HG03521 (cell line): ENCODE measurements at regions not wholly inside any gene's neighbourhood (a gene's known extent, or its start where the extent isn't known, plus 50 kb on each side); places are given as distances from the start of the nearest gene placed in this dataset.
A peak's percentile ranks its signal among the peaks of the same experiment; 100 is the strongest.

ENCODE experiments used
- ATAC-seq: cut with Tn5 transposase; IDR thresholded peaks from one replicate; pipeline ENCODE4 v1.9.1; 2021; ENCODE audit warnings: mild to moderate bottlenecking, moderate library complexity; ENCODE audit not compliant: unreplicated experiment

DNA sequence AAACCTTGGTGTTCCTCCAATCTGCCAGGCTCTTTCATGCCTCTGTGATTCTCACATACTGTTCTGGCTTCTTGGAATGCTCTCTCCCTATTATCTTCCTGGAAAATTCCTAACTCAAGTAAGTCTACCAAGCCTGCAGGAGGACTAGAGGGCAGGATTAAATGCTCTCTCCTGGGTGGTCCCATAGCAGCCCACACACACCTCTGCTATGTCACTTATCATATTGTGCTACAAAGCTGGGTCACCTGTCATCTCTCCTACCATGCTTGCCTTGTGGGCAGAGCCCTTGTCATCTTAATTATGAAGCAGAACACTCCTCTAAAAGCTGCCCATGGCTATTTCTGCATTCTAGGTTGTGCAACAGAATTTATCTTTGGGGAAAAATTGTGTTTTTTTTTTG is 344.5 kb upstream of the NOCT start:
- ATAC-seq, result no peak

DNA sequence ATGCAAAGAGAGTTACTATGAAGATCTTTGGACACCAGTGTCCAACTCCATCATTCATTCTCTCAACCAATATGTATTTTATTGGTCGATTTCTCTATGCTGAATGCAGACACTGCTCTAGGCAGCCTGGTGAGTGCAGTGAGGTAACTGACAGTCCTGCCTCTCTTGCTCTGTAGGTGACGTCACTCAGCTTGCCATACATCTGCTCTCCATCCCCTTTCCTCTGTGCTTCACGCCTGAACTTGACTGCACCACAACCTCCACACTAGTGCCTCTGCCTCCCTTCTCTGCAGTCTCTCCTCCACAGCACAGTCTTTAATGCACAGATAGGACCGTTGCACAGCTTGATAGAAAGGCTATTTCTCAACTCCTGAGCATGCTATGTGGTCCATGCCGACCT is 344.9 kb upstream of the NOCT start:
- no peak for ATAC-seq

DNA sequence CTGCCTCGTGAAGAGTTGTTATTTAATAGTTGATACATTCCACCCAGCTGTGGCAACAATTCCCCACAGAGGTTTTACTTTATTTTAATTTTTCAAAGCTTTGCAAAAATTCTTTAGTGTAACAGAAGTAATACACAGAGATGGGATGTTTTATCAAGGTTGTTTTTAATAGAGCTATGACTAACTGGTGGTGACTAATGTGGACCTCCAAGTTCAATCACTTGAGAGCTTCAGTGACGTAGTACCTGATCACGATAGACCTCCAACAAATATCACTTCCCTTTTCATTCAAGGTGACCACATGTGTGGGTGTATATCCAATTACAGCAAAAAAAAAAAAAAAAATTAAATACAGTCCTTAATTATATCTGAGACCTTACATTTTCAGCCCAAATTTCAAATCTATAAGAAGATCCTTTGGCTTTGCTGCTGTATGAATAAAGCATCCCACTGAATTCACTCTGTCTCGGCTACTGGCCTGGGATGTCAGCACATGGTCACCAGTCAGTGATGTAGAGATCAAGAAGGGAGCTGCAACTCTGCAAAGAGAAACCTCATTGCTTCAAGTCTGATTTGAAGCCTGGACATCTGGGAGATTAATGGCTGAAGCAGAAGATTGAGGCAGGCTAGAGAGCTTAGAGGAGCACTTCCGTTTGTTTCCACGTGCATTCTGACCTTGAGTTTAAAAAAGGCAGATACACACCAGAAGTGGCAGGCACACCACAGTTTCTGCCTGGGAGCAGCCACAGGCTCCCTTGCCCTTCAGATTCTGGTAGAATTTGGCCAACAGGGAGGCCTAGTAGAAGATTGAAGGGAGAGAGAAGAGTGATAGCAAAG is 345.9 kb upstream of the NOCT start:
- peak; percentile 47 for ATAC-seq

DNA sequence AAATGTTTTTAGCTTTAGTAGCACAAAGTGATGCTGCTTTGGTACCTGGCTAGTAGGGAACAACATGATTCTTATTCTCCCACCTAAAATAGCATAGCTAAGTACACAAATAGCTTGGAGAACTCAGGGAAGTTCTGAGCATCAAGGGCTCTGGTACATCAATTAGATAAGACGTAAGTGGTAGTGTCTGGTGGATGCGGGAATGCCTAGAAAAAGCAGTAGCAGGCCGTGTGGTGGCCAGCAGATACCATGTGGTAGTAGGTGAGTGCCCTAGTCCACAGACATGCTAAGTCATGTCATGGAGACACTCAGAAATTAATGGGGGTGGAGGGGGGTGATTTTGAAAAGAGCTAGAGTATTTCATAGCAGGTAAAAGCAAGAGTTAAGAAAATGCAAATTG is 347.3 kb upstream of the NOCT start:
- no peak for ATAC-seq

DNA sequence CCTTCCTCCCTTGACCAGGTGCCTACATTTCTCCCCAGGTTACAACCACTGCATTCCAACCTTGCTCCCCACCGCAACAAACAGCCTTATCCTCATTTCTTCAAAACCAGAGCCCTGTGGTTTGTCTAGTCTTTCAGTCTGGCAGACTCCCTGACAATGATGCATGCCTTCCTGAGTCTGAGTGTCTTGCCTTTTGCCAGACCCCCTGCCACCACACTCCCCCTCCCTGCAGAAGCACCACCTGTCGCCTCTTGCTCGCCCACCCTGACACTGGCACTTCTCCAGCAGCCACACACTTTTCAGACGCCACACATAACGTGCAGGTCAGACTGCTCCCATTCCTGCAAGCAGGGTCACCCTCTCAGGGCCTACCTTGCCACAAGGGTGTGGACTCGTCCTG is 349.2 kb upstream of the NOCT start:
- no peak for ATAC-seq

DNA sequence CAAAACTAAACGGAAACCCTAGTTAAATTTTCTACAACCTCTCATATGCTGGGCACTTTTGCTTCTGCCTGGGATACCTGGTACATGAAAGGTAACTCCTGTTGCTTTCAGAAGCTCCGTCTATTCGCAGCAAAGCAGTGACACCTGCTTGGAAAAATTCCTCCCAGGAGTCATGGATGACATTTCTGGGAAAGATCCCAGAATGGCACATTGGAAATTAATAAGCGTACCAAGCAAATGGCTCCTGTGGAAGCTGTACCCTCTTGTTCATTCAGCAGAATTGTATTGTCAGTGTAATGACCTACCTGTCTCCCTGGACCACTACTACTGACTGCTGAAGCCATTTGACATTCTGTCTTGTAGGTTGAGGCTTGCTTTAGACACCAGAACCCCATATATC is 349.7 kb upstream of the NOCT start:
- ATAC-seq, result no peak

DNA sequence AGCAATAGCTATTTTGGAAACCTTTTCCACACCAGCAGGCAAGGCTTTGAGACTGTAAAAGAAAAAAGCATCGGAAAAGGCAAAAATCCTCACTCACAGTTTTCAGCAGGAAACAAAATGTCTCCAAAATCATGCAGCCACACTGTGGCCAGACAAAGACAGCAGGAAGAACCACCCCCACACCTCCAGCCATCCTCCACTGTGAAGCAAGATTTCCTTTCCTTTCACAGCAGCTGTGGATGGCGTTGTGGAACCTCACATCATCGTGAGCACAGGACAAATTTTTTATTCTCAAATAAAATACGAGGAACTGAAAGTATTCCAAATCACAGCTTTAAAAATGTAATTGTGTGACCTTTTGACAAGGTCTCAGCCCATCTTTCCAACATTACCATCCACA is 351.7 kb upstream of the NOCT start:
- ATAC-seq, result no peak

DNA sequence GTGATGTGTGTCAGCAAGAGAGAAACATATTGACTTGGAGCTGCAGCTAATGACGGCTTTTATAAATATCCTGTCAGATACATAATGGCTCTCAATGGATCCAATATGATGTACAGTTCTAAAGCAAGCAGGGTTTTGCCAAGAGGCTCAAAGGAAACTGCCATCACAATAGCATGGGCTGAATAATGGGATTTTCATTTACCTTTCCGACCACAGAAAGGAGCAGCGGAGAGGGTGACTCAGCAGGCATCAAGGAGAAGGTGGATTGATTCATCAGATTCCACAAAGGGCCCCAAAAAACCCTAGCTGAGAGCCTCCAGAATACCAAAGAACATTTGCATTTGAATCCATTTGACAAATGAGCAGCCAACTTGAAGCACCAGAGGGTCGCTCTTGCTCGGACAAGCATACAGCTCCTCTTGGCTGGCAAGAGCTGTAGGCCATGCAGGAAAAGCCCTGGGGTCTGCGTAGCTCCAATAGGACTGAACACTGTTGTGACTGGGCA is 355.7 kb upstream of the NOCT start:
- no peak for ATAC-seq

DNA sequence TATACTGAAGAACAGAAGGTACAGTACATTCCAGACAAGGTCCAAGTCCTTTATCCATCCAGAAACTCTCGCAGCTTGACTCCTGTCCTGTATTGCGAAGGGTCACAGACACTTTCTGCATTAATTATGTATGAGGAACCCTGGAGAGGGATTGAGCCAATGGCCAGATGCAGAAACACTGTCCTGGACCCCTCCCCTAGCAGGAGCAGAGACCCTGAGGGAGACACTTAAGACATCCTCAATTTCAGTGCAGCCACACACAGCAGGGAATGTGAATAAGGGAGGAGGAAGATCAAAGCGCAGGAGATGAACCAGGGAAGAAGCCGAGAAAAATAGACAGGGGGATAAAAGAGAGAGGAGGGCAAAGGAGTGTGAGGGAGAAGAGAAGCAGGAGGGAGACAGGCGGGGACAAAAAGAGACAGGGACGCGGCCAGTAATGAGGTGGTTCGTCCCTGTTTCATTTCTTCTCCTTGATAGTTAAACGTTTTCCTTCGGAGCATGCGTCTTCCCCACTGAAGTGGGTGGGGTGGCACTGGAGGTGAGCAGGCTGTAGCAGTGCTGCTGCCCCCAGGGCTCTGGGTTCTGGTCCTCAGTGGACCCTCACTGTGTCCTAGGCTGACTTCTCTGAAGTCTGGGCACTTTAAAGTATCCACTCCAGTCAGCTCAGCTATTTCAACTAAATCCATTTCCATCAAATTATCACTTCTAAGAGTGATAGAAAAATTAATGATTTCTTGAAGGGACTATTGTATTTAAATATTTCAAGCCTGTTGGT is 356.4 kb upstream of the NOCT start:
- ATAC-seq, result no peak

DNA sequence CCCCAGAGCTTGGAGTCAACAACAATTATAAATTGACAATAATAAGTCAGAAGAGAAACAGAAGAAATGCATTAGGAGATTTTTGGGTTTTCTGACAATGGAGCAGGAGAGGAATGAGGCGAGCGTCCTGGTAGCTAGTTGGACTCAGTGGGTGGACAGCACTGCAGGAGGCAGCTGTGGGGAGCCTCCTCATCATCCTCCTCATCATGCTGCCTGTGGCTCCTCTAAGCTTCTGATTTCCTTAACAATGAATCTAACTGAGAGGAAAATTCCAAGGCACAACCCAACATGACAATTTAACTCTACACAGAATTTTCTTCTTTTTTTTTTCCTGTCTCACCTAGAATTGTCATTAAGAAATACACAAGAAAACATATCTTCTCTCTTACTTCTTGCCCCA is 357.1 kb upstream of the NOCT start:
- ATAC-seq, result no peak

DNA sequence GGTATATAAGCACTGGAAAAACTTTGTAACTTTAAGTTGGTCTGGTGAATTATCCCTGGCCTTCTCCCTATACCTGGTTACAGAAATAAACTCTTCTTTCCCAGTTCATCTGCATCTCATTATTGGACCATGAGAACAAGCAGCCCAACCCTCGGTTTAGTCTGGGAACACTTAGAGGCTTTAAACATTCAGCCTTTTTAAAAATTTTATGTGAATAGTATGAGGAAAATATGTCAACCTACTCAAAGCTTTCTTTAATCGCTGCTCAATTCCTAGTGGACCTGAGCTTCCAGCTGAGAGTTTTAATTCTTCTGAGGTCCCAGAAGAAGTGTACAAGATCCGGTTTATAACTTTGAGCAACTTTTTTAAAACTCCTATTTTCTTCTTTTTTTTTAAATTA is 358.6 kb upstream of the NOCT start:
- ATAC-seq, result no peak

DNA sequence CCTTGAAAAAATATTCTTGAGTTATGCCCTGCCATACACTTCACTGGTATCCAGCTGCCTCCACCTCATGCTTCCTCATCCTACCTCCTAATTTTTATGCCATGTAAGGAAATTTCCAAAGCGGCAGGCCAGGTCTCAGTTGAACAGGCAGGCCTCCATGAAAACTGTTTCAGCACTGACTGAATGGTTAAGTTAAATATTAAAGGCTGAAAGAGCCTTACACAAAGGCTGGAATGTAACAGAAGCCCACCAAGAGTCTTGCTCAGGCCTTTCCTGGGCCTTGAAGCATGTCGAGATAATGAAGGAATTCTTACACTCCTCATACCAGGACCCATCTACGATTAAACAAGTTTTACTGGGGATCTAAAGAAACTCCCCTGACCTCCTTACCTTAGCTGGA is 359.6 kb upstream of the NOCT start:
- no peak for ATAC-seq

DNA sequence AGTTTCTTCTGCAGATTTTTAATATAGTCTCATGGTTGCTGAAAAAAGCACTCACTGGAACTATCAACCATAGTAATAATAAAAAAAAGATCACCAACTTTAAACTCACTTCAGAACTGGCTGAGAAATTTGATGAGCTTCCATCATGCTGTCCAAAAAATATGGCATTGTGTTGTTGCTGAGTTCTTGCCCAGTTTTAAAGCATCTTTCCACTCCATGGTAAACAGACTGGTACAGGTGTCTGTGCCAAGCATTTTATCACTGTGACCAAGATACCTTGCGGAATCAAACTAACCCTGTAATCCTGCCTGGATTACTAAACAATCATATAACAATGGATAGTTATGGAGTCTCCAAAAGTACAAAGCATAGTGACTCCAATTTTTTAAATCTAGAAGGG is 360.3 kb upstream of the NOCT start:
- no peak for ATAC-seq

DNA sequence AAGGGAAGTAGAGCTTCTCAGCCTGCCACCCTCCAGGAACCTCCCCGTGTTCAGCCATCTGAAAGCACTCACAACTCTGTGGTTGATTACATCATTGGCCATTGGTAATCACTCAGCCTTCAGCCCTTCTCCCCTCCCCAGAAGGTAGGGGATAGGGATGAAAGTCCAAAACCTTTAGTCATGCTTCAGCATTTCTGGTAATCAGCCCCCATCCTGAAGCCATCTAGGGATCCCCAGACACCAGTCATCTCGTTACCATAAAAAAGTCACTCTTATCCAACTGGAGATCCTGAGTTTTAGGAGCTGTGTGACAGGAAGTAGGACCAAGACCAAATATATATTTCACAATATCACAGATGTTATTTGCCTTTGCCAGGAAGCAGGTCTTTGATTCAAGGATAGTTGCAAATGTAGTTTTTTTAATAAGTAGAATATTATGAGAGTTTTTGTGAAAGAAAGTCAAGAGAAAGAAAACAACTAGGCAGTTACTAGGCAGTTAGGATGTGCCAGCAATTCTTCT is 364.6 kb upstream of the NOCT start:
- no peak for ATAC-seq

DNA sequence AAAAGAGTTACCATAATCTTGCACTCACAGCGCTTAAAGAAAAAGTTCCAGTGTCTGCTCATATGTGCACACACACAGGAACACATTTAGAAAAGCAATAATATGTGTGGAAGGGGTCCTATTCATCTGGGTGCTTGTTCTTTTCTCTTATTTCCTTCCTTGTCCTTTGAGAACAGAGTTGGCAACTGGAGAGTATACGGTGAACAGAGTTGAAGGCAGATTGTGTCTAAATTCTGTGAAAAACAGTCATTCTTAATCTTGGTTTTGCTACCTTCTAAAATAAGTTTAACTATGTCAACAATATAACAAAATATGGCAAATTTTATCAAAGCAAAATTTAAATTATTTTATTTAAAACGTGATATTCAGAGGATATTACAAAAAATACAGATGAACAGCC is 365.1 kb upstream of the NOCT start:
- no peak for ATAC-seq

DNA sequence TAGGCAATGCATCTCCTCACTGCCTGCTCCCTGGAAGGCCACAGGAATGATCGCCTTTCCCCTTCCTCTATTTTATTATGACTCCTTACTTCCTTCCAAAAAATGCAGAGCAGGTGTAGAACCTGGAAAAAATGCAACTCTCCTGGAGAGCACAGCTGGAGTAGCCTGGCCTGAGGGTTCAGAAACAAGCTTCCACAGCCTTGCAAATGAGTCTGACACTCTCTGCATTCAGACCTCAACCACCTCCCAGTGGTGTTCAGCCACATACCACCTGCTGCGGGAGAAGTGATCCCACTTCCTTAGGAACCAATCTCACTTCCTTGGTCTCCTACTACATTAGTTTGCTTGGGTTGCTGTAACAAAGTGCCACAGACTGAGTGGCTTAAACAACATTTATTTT is 368.1 kb upstream of the NOCT start:
- no peak for ATAC-seq

DNA sequence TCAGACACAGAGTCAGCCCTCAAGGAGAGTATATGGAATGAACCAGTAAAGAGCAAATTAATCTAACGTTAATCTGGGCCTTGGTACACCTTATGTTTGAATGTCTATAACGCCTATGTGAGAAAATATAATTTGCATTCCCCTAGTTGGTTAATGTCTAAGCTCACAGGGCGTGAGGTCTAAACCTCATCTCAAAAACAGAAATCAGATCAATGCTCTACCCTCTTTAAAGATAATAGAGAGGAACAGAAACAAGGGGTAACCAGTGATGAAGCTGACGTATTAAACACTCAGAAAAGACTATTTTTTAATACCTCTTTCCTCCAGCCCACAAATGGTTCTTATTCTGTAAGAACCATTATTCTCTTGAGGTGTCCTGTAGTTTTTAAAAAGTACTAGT is 369.2 kb upstream of the NOCT start:
- no peak for ATAC-seq

DNA sequence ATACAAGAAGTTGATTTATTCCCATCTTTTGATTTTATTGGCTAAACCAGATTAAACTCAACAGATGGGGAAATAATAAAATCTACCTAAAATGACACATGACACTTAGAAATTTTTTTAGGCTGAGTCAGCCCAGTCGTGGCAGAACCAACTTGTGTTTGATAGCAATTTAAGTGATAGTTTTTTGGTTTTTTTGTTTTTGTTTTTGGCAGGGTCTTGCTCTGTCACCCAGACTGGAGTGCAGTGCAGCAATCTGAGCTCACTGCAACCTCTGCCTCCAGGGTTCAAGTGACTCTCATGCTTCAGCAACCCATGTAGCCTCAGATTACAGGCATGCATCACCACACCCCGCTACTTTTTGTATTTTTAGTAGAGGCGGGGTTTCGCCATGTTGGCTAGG is 370.3 kb upstream of the NOCT start:
- ATAC-seq, result no peak

DNA sequence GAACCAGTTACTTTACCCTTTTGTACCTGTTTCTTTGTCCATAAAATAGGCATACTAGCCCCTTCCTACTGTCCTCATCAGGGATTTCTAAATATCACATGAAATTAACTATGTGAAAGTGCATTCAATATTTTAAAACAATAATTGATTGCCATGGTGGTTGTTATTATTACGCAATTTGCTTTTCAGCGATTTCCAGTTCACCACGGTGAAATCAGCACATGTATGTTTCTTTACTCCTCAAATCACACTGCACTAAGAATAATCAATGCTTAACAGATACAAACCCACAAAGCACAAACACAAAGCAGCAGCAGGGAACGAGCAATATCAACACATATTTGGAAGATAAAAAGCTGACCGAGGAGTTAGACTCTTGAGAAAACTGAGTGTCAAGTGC is 371.3 kb upstream of the NOCT start:
- no peak for ATAC-seq

DNA sequence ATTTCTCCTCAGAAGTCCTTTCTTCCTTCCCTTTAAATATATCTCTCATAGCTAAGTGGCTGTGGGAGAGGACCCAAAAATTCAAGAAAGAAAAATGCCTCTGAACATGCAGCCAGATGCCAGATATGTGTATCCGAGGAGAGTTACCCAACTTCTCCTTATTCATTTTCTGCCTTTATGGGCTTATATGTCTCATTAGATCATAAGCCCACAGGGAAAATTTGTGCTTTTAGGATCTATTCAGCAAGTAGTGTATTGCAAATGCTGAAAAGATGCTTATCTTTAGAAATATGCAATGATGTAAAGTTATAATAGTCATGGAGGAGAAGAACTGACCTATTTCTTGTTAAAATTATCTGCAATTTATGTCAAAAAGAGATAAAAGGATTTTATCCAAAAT is 371.8 kb upstream of the NOCT start:
- ATAC-seq, result no peak

DNA sequence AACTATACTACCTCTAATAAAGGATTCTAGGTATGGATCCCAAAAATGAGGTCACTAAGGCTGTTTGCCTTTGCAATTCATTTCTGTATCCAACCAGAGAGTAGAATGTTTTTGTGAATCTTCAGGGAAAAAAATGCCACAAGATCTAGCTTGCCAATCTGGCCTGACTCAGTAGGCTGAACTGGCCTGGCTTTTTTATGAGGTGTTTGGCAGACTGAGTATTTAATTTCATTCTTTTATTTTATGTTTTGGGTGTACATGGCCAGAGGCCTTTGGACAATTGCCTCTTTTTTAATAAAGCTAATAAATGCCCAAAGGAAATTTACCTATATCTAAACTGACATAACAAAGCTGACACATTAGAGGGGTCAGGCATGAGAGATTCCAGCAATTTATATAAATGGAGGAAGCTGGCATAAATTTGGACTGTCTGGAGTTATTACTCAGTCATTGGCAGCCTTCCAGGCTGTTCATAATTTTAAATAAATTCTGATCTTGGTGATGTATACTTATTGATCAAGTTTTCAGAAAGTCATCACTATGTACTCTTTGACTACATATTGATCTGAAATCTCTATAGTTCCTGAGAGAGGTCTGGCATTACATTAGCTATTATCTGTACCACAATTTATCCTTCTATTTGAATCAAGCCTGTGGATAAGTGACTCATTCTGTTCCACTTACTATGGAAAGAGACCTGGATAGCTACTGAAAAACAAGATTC is 376.4 kb upstream of the NOCT start:
- no peak for ATAC-seq
